ENCODE measurements at regions not wholly inside any gene's neighbourhood (a gene's known extent, or its start where the extent isn't known, plus 50 kb on each side); places are given as distances from the start of the nearest gene placed in this dataset.
"Not testable (repeated sequence)": the region's sequence is repeated elsewhere in the genome, so short reads cannot be mapped to it uniquely, and the experiment has no call there.

DNA sequence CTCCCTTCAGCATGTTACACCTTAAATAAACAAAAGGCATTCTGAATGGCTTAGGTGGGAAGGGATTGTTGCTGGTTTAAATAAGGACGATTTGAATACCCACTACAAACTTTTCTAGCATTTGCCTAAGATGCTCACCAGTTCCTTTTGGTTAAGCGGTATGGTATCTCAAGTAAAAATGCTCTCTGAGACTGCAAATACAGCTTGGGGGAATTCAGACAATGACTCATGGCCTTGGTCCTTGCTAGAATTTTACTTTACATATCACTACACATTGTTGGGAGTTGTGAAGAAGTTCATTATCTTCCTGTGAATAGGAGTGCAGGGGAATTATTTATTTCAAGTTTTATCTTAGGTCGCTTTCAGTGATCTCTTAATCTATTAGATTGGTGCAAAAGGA is 670.7 kb downstream of the UTRN start:
- H3K4me3 ChIP-seq (ENCODE audit: low read depth, low read length, poor library complexity, severe bottlenecking) = no peak overlapping the region
- H3K79me2 ChIP-seq (ENCODE audit: insufficient read depth, low read length) = no peaks in the 10 kb centered on the region
- no peak overlapping the region for H3K9ac ChIP-seq (ENCODE audit: low read length)
- H3K9me2 ChIP-seq (ENCODE audit: low read depth, low read length) = no peaks in the 10 kb centered on the region
- no peaks in the 10 kb centered on the region for H4K20me1 ChIP-seq (ENCODE audit: insufficient read depth, low read length)
- H3K4me2 ChIP-seq (ENCODE audit: low read length) = no peak overlapping the region
- no peak overlapping the region for H2AFZ ChIP-seq (ENCODE audit: low read length)
- no peaks in the 10 kb centered on the region for H3F3A ChIP-seq (ENCODE audit: insufficient read depth, low read length)
- no peak for TF ChIP-seq EZH2 (IDR thresholded peaks at IDR 0.05; ENCODE audit: borderline replicate concordance, low read length)
- TF ChIP-seq, protein P1, sequence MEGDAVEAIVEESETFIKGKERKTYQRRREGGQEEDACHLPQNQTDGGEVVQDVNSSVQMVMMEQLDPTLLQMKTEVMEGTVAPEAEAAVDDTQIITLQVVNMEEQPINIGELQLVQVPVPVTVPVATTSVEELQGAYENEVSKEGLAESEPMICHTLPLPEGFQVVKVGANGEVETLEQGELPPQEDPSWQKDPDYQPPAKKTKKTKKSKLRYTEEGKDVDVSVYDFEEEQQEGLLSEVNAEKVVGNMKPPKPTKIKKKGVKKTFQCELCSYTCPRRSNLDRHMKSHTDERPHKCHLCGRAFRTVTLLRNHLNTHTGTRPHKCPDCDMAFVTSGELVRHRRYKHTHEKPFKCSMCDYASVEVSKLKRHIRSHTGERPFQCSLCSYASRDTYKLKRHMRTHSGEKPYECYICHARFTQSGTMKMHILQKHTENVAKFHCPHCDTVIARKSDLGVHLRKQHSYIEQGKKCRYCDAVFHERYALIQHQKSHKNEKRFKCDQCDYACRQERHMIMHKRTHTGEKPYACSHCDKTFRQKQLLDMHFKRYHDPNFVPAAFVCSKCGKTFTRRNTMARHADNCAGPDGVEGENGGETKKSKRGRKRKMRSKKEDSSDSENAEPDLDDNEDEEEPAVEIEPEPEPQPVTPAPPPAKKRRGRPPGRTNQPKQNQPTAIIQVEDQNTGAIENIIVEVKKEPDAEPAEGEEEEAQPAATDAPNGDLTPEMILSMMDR (IDR thresholded peaks at IDR 0.05; ENCODE audit: low read length) = no peak
- no peaks in the 10 kb centered on the region for H3K9me3 ChIP-seq (ENCODE audit: low read length)
- no peaks in the 10 kb centered on the region for H3K27me3 ChIP-seq (ENCODE audit: insufficient read depth, low read length)
- H3K27ac ChIP-seq (ENCODE audit: low read depth, low read length, poor library complexity, severe bottlenecking) = no peak overlapping the region
- H3K4me1 ChIP-seq (ENCODE audit: insufficient read depth, low read length, severe bottlenecking) = no peaks in the 10 kb centered on the region
- H3K36me3 ChIP-seq (ENCODE audit: insufficient read depth, low read length) = no peaks in the 10 kb centered on the region

DNA sequence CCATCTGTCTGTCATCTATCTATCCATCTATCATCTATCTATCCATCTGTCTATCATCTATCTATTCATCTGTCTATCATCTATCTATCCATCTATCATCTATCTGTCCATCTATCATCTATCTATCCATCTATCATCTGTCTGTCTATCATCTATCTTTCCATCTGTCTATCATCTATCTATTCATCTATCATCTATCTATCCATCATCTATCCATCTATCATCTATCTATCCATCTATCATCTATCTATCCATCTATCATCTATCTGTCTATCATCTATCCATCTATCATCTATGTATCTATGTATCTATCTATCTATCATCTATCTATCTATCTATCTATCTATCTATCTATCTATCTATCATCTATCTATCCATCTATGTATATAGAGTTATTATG is 671.6 kb downstream of the UTRN start:
- H3K79me2 ChIP-seq (ENCODE audit: insufficient read depth, low read length) = not testable (repeated sequence)

GRCh38 chr6:144957236-144957937 is 672.3 kb downstream of the UTRN start:
- no peaks in the 10 kb centered on the region for H3K36me3 ChIP-seq (ENCODE audit: insufficient read depth, low read length)
- no peaks in the 10 kb centered on the region for H3K4me1 ChIP-seq (ENCODE audit: insufficient read depth, low read length, severe bottlenecking)
- no peaks in the 10 kb centered on the region for H3K79me2 ChIP-seq (ENCODE audit: insufficient read depth, low read length)
- H4K20me1 ChIP-seq (ENCODE audit: insufficient read depth, low read length) = no peaks in the 10 kb centered on the region
- no peaks in the 10 kb centered on the region for H3K27me3 ChIP-seq (ENCODE audit: insufficient read depth, low read length)
- no peak overlapping the region for H2AFZ ChIP-seq (ENCODE audit: low read length)
- TF ChIP-seq, protein P1 (IDR thresholded peaks at IDR 0.05; ENCODE audit: low read length) = no peak
- TF ChIP-seq EZH2 (IDR thresholded peaks at IDR 0.05; ENCODE audit: borderline replicate concordance, low read length) = no peak
- H3K9me2 ChIP-seq (ENCODE audit: low read depth, low read length) = no peaks in the 10 kb centered on the region
- no peak overlapping the region for H3K27ac ChIP-seq (ENCODE audit: low read depth, low read length, poor library complexity, severe bottlenecking)
- no peak overlapping the region for H3K9ac ChIP-seq (ENCODE audit: low read length)
- H3F3A ChIP-seq (ENCODE audit: insufficient read depth, low read length) = no peaks in the 10 kb centered on the region
- H3K9me3 ChIP-seq (ENCODE audit: low read length) = no peaks in the 10 kb centered on the region
- H3K4me3 ChIP-seq (ENCODE audit: low read depth, low read length, poor library complexity, severe bottlenecking) = no peak overlapping the region
- no peak overlapping the region for H3K4me2 ChIP-seq (ENCODE audit: low read length)

More for the DNA sequence above, 671.6 kb downstream of the UTRN start:
- not testable (repeated sequence) for H3K9me3 ChIP-seq (ENCODE audit: low read length); H3K9ac ChIP-seq (ENCODE audit: low read length); H4K20me1 ChIP-seq (ENCODE audit: insufficient read depth, low read length); H3K27me3 ChIP-seq (ENCODE audit: insufficient read depth, low read length); H3K4me2 ChIP-seq (ENCODE audit: low read length); H3K9me2 ChIP-seq (ENCODE audit: low read depth, low read length); H3F3A ChIP-seq (ENCODE audit: insufficient read depth, low read length); H2AFZ ChIP-seq (ENCODE audit: low read length); H3K4me1 ChIP-seq (ENCODE audit: insufficient read depth, low read length, severe bottlenecking); H3K27ac ChIP-seq (ENCODE audit: low read depth, low read length, poor library complexity, severe bottlenecking); H3K4me3 ChIP-seq (ENCODE audit: low read depth, low read length, poor library complexity, severe bottlenecking); H3K36me3 ChIP-seq (ENCODE audit: insufficient read depth, low read length)

GRCh38 chr6:144969154-144969553 is 684.0 kb downstream of the UTRN start:
- no peak overlapping the region for H2AFZ ChIP-seq (ENCODE audit: low read length)
- H3K79me2 ChIP-seq (ENCODE audit: insufficient read depth, low read length) = no peaks in the 10 kb centered on the region
- no peaks in the 10 kb centered on the region for H4K20me1 ChIP-seq (ENCODE audit: insufficient read depth, low read length)
- H3K9me3 ChIP-seq (ENCODE audit: low read length) = no peaks in the 10 kb centered on the region
- H3K9ac ChIP-seq (ENCODE audit: low read length) = no peak overlapping the region
- no peak overlapping the region for H3K27ac ChIP-seq (ENCODE audit: low read depth, low read length, poor library complexity, severe bottlenecking)
- no peak overlapping the region for H3K4me2 ChIP-seq (ENCODE audit: low read length)
- no peak for TF ChIP-seq EZH2 (IDR thresholded peaks at IDR 0.05; ENCODE audit: borderline replicate concordance, low read length)
- TF ChIP-seq, protein P1 (IDR thresholded peaks at IDR 0.05; ENCODE audit: low read length) = no peak
- H3K27me3 ChIP-seq (ENCODE audit: insufficient read depth, low read length) = no peaks in the 10 kb centered on the region
- no peaks in the 10 kb centered on the region for H3K4me1 ChIP-seq (ENCODE audit: insufficient read depth, low read length, severe bottlenecking)
- H3K36me3 ChIP-seq (ENCODE audit: insufficient read depth, low read length) = no peaks in the 10 kb centered on the region
- no peaks in the 10 kb centered on the region for H3F3A ChIP-seq (ENCODE audit: insufficient read depth, low read length)
- no peaks in the 10 kb centered on the region for H3K9me2 ChIP-seq (ENCODE audit: low read depth, low read length)
- H3K4me3 ChIP-seq (ENCODE audit: low read depth, low read length, poor library complexity, severe bottlenecking) = no peak overlapping the region

All from OCI-LY1 (cell line).